ENCODE measurements at regions not wholly inside any gene's neighbourhood (a gene's known extent, or its start where the extent isn't known, plus 50 kb on each side); places are given as distances from the start of the nearest gene placed in this dataset.

- no peak for TF ChIP-seq POLR2A (IDR thresholded peaks at IDR 0.05)
- no peak for TF ChIP-seq CTCF (IDR thresholded peaks at IDR 0.05 in 4 of 5, conservative IDR thresholded peaks at IDR 0.05 in 1 of 5)
These were observed 171.0 kb downstream of the DHX15 start for GRCh38 chr4:24413311-24413784.
